Muscle of leg (tissue), 3 donors: ENCODE measurements at regions not wholly inside any gene's neighbourhood (a gene's known extent, or its start where the extent isn't known, plus 50 kb on each side); places are given as distances from the start of the nearest gene placed in this dataset.

Experiments used
- DNase-seq: peaks from one replicate; pipeline ENCODE4 v3.0.0; 2013
- H3K27ac ChIP-seq: one replicate; pipeline ENCODE4 v1.5.1; 2013; ENCODE audit warnings: mild to moderate bottlenecking, low read length, control low read depth
- H3K27me3 ChIP-seq: one replicate; pipeline ENCODE4 v1.6.1; 2013; ENCODE audit warnings: low read length; ENCODE audit not compliant: control insufficient read depth, insufficient read depth
- H3K36me3 ChIP-seq: one replicate; pipeline ENCODE4 v1.6.1; 2013; ENCODE audit warnings: low read length; ENCODE audit not compliant: control insufficient read depth, insufficient read depth
- H3K4me1 ChIP-seq: one replicate; pipeline ENCODE4 v1.6.1; 2013; ENCODE audit warnings: low read length; ENCODE audit not compliant: control insufficient read depth, insufficient read depth
- H3K4me3 ChIP-seq: one replicate; pipeline ENCODE4 v1.5.1; 2013; ENCODE audit warnings: low read length, control low read depth
- H3K9me3 ChIP-seq: replicated peaks from 2 replicates; pipeline ENCODE4 v1.6.1; 2013; ENCODE audit warnings: low read depth, low read length; ENCODE audit not compliant: control insufficient read depth
- WGBS: methylation state at CpG from one replicate; pipeline ENCODE4 v1.1.5; 2013; ENCODE audit warnings: missing lambda C conversion rate; ENCODE audit not compliant: insufficient coverage; 5-methylcytosine and 5-hydroxymethylcytosine counted together

DNA sequence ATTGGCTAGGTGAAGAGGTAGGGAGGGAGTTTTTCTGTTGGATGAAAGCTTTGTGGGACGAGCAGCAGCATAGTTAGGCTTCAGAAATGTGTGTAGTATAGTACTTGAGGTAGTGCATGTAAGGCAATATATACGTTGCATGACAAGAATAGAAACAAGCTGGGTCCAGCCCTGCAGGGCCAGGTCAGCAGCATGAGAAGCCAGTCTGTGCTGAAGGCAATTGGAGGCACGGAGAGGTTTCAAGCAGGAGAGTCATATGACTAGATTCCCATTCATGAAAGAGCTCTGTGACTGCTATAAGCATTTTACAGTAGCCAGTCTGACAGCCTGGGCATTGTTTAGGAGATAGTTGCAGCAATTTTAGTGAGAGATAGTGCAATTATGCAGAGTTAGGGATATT, 84.2 kb upstream of the DSCAM start:
- H3K9me3 ChIP-seq = peaks cover 8% of the 10 kb centered on the region
- no peak overlapping the region for H3K27ac ChIP-seq
- H3K36me3 ChIP-seq = no peaks in the 10 kb centered on the region
- no peak overlapping the region for H3K4me3 ChIP-seq
- no peaks in the 10 kb centered on the region for H3K27me3 ChIP-seq
- H3K4me1 ChIP-seq = no peaks in the 10 kb centered on the region
- whole genome bisulfite sequencing = 53% methylated on average over 3 of the region's 3 CpGs
- DNase-seq = no peak

DNA sequence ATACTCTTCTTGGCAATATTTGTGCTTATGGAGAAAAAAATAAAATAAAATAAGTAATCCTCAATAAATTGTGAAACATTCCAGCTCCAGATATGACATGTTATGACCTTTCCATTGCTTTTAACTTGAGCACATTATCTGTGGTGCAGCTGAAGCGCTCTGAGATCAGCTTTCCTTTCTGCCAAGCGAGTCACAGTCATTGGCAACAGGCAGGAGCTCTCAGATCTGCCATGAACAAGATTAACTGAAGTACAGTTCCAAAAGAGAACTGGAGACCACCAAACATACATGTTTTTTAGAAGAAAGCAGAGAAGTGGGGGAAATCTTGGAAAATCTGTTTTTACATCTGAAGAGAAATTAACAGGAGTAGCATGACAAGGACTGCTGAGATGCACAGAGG, 89.2 kb upstream of the DSCAM start:
- Histone ChIP-seq H3K9me3 (no peaks in the 10 kb centered on the region), H3K4me3 (no peak overlapping the region), H3K4me1 (peaks cover 11% of the 10 kb centered on the region), H3K27ac (peak overlapping the region; percentile 55), H3K36me3 (no peaks in the 10 kb centered on the region), H3K27me3 (no peaks in the 10 kb centered on the region)
- WGBS = 57% methylated on average over 1 of the region's 2 CpGs
- DNase-seq = peak; percentile 71

DNA sequence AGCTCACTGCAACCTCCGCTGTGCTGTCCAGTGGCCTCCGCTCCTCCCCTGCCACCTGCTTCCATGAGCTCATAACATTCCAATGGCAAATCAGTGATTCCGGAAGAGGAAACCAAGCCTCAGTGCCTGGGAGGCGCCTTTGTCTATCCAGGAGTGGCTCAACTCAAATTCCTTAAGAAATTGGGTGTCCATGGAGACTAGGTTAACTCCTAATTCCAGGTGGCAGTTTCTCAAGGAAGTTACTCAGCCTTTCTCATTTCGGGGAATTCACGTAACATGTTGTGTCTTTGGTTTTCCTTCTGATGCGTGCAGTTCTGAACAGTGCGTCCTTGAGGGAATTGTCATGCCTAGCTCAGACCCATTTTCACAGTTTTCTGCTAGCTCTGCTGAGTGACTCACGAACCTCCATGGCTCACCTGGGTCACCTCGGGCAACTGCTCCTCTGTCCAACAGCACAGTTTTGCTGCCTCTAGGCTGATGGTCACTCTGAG, 89.9 kb upstream of the DSCAM start:
- H3K4me1 ChIP-seq = peaks cover 11% of the 10 kb centered on the region
- peak overlapping the region; percentile 55 for H3K27ac ChIP-seq
- H3K4me3 ChIP-seq = no peak overlapping the region
- WGBS = 60% methylated on average over 10 of the region's 10 CpGs
- DNase-seq = peak; percentile 78
- H3K9me3 ChIP-seq = no peaks in the 10 kb centered on the region
- no peaks in the 10 kb centered on the region for H3K36me3 ChIP-seq
- no peaks in the 10 kb centered on the region for H3K27me3 ChIP-seq

GRCh38 chr21:40938078-40938477, 91.1 kb upstream of the DSCAM start:
- Histone ChIP-seq H3K27ac (no peak overlapping the region), H3K4me1 (peaks cover 11% of the 10 kb centered on the region), H3K27me3 (no peaks in the 10 kb centered on the region), H3K4me3 (no peak overlapping the region), H3K9me3 (no peaks in the 10 kb centered on the region), H3K36me3 (no peaks in the 10 kb centered on the region)
- 39% methylated on average over 2 of the region's 2 CpGs for WGBS
- peak; percentile 21 for DNase-seq

DNA sequence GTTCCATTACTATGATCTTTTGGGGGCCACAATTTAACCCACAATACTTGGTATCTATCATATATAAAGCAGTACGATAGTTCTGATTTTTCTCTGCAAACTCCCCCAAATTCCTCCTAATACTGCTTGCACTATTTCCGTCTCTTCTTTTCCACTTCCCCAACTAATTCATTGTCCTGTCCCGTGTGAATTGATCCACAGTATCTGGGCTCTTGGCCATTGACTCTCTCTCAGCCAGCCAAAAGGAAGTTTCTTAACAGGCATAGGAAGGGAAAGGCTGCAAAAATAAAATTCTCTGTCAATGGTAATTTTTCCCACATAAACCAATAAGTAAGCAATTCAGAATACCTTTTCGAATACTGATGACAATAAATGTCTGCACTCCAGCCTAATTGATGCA, 91.7 kb upstream of the DSCAM start:
- no peaks in the 10 kb centered on the region for H3K36me3 ChIP-seq
- 50% methylated on average over 1 of the region's 4 CpGs for WGBS
- peaks cover 11% of the 10 kb centered on the region for H3K4me1 ChIP-seq
- DNase-seq = peak; percentile 92
- H3K9me3 ChIP-seq = no peaks in the 10 kb centered on the region
- H3K4me3 ChIP-seq = no peak overlapping the region
- H3K27me3 ChIP-seq = no peaks in the 10 kb centered on the region
- H3K27ac ChIP-seq = peak overlapping the region; percentile 26

DNA sequence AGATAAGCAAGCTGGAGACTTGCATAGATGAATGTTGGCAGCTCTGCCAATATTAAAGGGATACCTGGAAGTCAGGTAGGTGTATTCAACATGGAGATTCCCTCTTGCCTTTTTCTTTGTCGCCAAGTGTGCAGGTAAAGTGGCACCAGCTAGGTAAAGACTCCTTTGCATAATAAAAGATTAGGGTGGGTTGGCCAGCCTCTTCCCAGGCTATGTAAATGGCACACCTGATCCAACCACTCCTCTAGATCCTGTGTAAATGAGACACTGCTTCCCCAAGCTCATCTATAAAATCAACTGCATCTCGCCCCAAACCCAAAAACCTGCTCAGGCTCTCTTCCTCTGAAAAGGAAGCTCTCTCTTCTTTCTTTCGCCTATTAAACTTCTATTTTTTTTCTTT, 100.8 kb upstream of the DSCAM start:
- no peaks in the 10 kb centered on the region for H3K27me3 ChIP-seq
- H3K36me3 ChIP-seq = no peaks in the 10 kb centered on the region
- H3K4me3 ChIP-seq = no peak overlapping the region
- H3K4me1 ChIP-seq = no peaks in the 10 kb centered on the region
- 85% methylated on average over 1 of the region's 3 CpGs for WGBS
- no peak for DNase-seq
- H3K9me3 ChIP-seq = no peaks in the 10 kb centered on the region
- H3K27ac ChIP-seq = no peak overlapping the region

DNA sequence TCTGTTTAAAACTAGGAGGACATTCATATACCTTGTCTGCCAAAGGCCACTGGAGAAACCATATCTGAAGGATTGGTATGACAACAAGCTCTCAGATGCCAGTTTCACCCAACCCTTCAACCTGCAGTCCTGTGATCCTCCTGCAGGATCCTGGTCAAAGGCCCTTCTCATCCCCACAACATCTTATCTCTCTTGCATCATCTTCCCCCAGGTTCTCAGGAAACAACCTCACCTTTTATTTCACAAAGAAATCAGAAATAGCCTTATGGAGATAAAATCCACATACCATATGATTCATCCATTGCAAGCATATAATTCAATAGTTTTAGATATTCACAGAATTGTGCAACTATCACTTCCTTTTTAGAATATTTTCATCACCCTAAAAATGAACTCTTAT, 104.0 kb upstream of the DSCAM start:
- Histone ChIP-seq H3K27ac (no peak overlapping the region), H3K36me3 (no peaks in the 10 kb centered on the region), H3K4me3 (no peak overlapping the region), H3K27me3 (no peaks in the 10 kb centered on the region), H3K4me1 (no peaks in the 10 kb centered on the region), H3K9me3 (no peaks in the 10 kb centered on the region)
- DNase-seq = no peak

DNA sequence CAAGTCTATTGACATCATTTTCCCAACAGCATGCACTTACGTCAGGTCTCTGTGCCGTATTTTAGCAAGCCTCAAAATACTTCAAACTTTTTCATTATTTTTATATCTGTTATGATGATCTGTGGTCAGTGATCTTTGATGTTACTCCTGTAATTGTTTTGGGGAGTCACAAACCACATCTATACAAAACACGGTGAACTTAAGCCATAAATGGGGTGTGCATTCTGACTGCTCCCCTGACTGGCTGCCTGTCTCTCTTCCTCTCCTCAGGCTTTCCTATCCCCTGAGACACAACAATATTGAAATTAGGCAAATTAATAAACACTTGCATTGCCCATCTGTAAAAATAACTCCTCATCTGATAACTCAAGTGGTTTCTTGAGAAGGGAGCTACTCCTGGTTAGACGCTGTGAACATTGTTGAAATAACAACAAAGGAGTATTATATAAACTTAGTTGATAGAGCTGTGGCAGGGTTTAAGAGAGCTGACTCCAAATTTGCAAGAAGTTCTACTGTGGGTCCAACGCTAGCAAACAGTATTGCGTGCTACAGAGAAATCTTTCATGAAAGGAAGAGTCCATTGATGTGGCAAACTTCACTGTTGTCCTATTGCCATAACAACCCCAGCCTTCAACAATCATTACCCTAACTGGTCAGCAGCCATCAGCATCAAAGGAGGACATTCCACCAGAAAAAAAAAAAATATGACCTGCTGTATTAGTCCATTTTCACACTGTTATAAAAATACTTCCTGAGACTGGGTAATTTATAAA, 105.8 kb upstream of the DSCAM start:
- Histone ChIP-seq H3K4me3 (no peak overlapping the region), H3K4me1 (no peaks in the 10 kb centered on the region), H3K36me3 (no peaks in the 10 kb centered on the region), H3K27me3 (no peaks in the 10 kb centered on the region), H3K27ac (no peak overlapping the region), H3K9me3 (no peaks in the 10 kb centered on the region)
- 88% methylated on average over 2 of the region's 6 CpGs for WGBS
- DNase-seq = no peak

- no CpG with 5 or more reads among the region's 2 CpGs for WGBS
- H3K27ac ChIP-seq = no peak overlapping the region
Measured at GRCh38 chr21:40964691-40965090, 117.7 kb upstream of the DSCAM start.

GRCh38 chr21:40967771-40968170, 120.8 kb upstream of the DSCAM start:
- no peaks in the 10 kb centered on the region for H3K9me3 ChIP-seq
- no peaks in the 10 kb centered on the region for H3K4me1 ChIP-seq
- no CpG with 5 or more reads among the region's 3 CpGs for WGBS
- no peaks in the 10 kb centered on the region for H3K36me3 ChIP-seq
- H3K27me3 ChIP-seq = no peaks in the 10 kb centered on the region
- no peak overlapping the region for H3K27ac ChIP-seq
- DNase-seq = no peak
- no peak overlapping the region for H3K4me3 ChIP-seq

More at GRCh38 chr21:40964691-40965090, 117.7 kb upstream of the DSCAM start:
- H3K4me3 ChIP-seq = no peak overlapping the region
- no peaks in the 10 kb centered on the region for H3K9me3 ChIP-seq
- no peaks in the 10 kb centered on the region for H3K4me1 ChIP-seq
- no peak for DNase-seq
- no peaks in the 10 kb centered on the region for H3K27me3 ChIP-seq
- no peaks in the 10 kb centered on the region for H3K36me3 ChIP-seq

- no CpG with 5 or more reads among the region's 2 CpGs for WGBS
- no peak for DNase-seq
- no peak overlapping the region for H3K4me3 ChIP-seq
- no peaks in the 10 kb centered on the region for H3K9me3 ChIP-seq
- H3K36me3 ChIP-seq = no peaks in the 10 kb centered on the region
- H3K4me1 ChIP-seq = no peaks in the 10 kb centered on the region
- no peaks in the 10 kb centered on the region for H3K27me3 ChIP-seq
- H3K27ac ChIP-seq = no peak overlapping the region
Measured at GRCh38 chr21:40972151-40972550, 125.2 kb upstream of the DSCAM start.
